Trophoblast cell (in vitro differentiated cells and primary cell): ENCODE measurements at regions not wholly inside any gene's neighbourhood (a gene's known extent, or its start where the extent isn't known, plus 50 kb on each side); places are given as distances from the start of the nearest gene placed in this dataset.

Source experiments
- DNase-seq, 2 donors: peaks; one replicate each; pipeline ENCODE4 v3.0.0-alpha.2; 2016
- H2AFZ ChIP-seq: 2 replicates; pipeline ENCODE4 v1.6.1; 2013; ENCODE audit warnings: low read length, moderate library complexity, mild to moderate bottlenecking; ENCODE audit not compliant: insufficient read depth, poor library complexity
- H2AK5ac ChIP-seq: 2 replicates; pipeline ENCODE4 v1.6.1; 2013; ENCODE audit warnings: mild to moderate bottlenecking, low read length
- H2BK120ac ChIP-seq: 2 replicates; pipeline ENCODE4 v1.6.1; 2013; ENCODE audit warnings: low read length, mild to moderate bottlenecking, moderate library complexity; ENCODE audit not compliant: insufficient read depth, poor library complexity
- H2BK12ac ChIP-seq: 2 replicates; pipeline ENCODE4 v1.6.1; 2013; ENCODE audit warnings: mild to moderate bottlenecking, low read length, moderate library complexity
- H2BK5ac ChIP-seq: 2 replicates; pipeline ENCODE4 v1.6.1; 2013; ENCODE audit warnings: low read length, low read depth, moderate library complexity, mild to moderate bottlenecking; ENCODE audit not compliant: poor library complexity
- H3K14ac ChIP-seq: 2 replicates; pipeline ENCODE4 v1.6.1; 2013; ENCODE audit warnings: mild to moderate bottlenecking, low read length
- H3K18ac ChIP-seq: 2 replicates; pipeline ENCODE4 v1.6.1; 2013; ENCODE audit warnings: mild to moderate bottlenecking, low read length
- H3K23ac ChIP-seq: 2 replicates; pipeline ENCODE4 v1.6.1; 2013; ENCODE audit warnings: low read length
- H3K27ac ChIP-seq: 2 replicates; pipeline ENCODE4 v1.5.1; 2013; ENCODE audit warnings: low read depth, mild to moderate bottlenecking, inconsistent platforms, low read length, moderate library complexity
- H3K27me3 ChIP-seq: 2 replicates; pipeline ENCODE4 v1.6.1; 2013; ENCODE audit warnings: inconsistent platforms, mild to moderate bottlenecking, low read length, moderate library complexity; ENCODE audit not compliant: insufficient read depth
- H3K36me3 ChIP-seq, 2 experiments: 1 replicate in 1 of 2; 2 replicates in 1 of 2; pipeline ENCODE4 v1.6.1; 2013; ENCODE audit warnings: low read length in 2 of 2, mild to moderate bottlenecking in 2 of 2, moderate library complexity in 1 of 2; ENCODE audit not compliant: insufficient read depth in 2 of 2, control insufficient read depth in 1 of 2
- H3K4ac ChIP-seq: 2 replicates; pipeline ENCODE4 v1.6.1; 2013; ENCODE audit warnings: low read depth, mild to moderate bottlenecking, low read length, moderate library complexity
- H3K4me1 ChIP-seq, 2 experiments: 1 replicate in 1 of 2; 2 replicates in 1 of 2; pipeline ENCODE4 v1.6.1; 2013; ENCODE audit warnings: low read length in 2 of 2, mild to moderate bottlenecking in 2 of 2, moderate library complexity in 1 of 2; ENCODE audit not compliant: insufficient read depth in 2 of 2, control insufficient read depth in 1 of 2
- H3K4me2 ChIP-seq: 2 replicates; pipeline ENCODE4 v1.6.1; 2013; ENCODE audit warnings: inconsistent platforms, mild to moderate bottlenecking, low read length, moderate library complexity
- H3K4me3 ChIP-seq: 2 replicates; pipeline ENCODE4 v1.5.1; 2013; ENCODE audit warnings: mild to moderate bottlenecking, low read depth, low read length, inconsistent platforms
- H3K79me1 ChIP-seq: one replicate; pipeline ENCODE4 v1.6.1; 2013; ENCODE audit warnings: low read length
- H3K79me2 ChIP-seq: 2 replicates; pipeline ENCODE4 v1.6.1; 2013; ENCODE audit warnings: low read length, mild to moderate bottlenecking; ENCODE audit not compliant: control insufficient read depth, insufficient read depth, poor library complexity
- H3K9ac ChIP-seq: 2 replicates; pipeline ENCODE4 v1.6.1; 2013; ENCODE audit warnings: mild to moderate bottlenecking, low read length
- H3K9me3 ChIP-seq: 2 replicates; pipeline ENCODE4 v1.6.1; 2013; ENCODE audit warnings: low read depth, mild to moderate bottlenecking, control low read depth, inconsistent platforms, low read length; ENCODE audit not compliant: insufficient read depth
- H4K12ac ChIP-seq: 2 replicates; pipeline ENCODE4 v1.6.1; 2013; ENCODE audit warnings: low read depth, mild to moderate bottlenecking, low read length, moderate library complexity
- H4K8ac ChIP-seq: 2 replicates; pipeline ENCODE4 v1.6.1; 2013; ENCODE audit warnings: low read depth, mild to moderate bottlenecking, low read length, moderate library complexity
- H4K91ac ChIP-seq: one replicate; pipeline ENCODE4 v1.6.1; 2013; ENCODE audit warnings: low read depth, mild to moderate bottlenecking, low read length, moderate library complexity
- WGBS: extraction: QIAGEN DNeasy Blood & Tissue Kit; methylation state at CpG from one replicate; pipeline ENCODE4 v1.1.7; 2013; ENCODE audit warnings: missing lambda C conversion rate; ENCODE audit not compliant: insufficient read length, insufficient coverage; ENCODE audit errors: extremely low coverage; 5-methylcytosine and 5-hydroxymethylcytosine counted together

DNA sequence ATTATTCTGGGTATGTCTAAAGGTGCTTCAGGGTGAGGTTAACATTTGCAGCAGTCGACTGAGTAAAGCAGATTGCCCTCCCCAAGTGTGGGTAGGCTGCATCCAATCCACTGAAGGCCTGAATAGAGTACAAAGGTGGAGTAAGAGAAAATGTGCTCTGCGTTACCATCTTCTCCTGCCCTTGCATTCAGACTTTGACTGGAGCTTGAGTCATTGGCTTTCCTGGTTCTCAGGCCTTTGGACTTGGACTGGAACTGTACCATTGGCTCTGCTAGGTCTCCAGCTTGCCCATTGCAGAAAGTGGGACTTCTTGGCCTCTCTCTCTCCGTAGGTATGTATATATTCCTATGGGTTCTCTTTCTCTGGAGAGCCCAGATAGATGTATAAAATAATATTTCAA is 120.9 kb upstream of the CNTLN start:
- no CpG with 5 or more reads among the region's 3 CpGs for WGBS
- H3K79me1 ChIP-seq, result no peaks in the 10 kb centered on the region

DNA sequence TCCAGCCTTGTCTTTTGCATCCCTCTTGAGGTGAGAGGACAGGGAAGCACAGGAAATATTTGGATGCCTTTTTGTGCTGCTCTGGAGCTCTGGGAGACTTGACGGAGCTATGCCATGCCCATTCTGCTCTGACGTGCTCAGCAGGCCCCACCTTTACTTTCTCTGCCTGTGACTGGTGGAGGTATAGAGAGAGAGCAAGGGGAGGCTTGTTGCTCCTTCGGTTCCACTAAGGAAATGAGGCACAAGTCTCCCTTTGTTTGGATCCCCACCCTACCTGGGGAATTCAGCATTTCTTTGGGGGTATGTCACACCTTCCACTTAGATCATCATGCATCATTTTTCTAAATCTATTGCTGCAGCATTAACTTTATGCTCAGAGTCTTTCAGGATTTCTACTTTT is 121.8 kb upstream of the CNTLN start:
- Histone ChIP-seq H3K4ac (no peak overlapping the region), H3K23ac (no peak overlapping the region), H3K36me3 (no peaks in the 10 kb centered on the region), H3K4me2 (no peak overlapping the region), H3K79me1 (no peaks in the 10 kb centered on the region), H2AFZ (no peak overlapping the region), H4K12ac (no peak overlapping the region), H3K27me3 (no peaks in the 10 kb centered on the region), H3K9me3 (no peaks in the 10 kb centered on the region), H3K9ac (no peak overlapping the region), H3K79me2 (no peaks in the 10 kb centered on the region), H3K4me1 (no peaks in the 10 kb centered on the region), H2BK12ac (no peak overlapping the region), H2BK120ac (no peak overlapping the region), H2BK5ac (no peak overlapping the region), H4K8ac (no peak overlapping the region), H3K27ac (no peak overlapping the region), H3K14ac (no peak overlapping the region), H3K18ac (no peak overlapping the region), H3K4me3 (no peak overlapping the region), H4K91ac (no peak overlapping the region), H2AK5ac (no peak overlapping the region)
- WGBS, result no CpG with 5 or more reads among the region's 3 CpGs
- DNase-seq, result no peak

More for the DNA sequence above, 120.9 kb upstream of the CNTLN start:
- Histone ChIP-seq H3K36me3 (no peaks in the 10 kb centered on the region), H4K8ac (no peak overlapping the region), H2BK5ac (no peak overlapping the region), H3K9me3 (no peaks in the 10 kb centered on the region), H3K4me3 (no peak overlapping the region), H3K27me3 (no peaks in the 10 kb centered on the region), H2BK120ac (no peak overlapping the region), H2AFZ (no peak overlapping the region), H3K23ac (no peak overlapping the region), H3K4me1 (no peaks in the 10 kb centered on the region), H3K14ac (no peak overlapping the region), H2AK5ac (no peak overlapping the region), H4K91ac (no peak overlapping the region), H3K4ac (no peak overlapping the region), H3K18ac (no peak overlapping the region), H3K9ac (no peak overlapping the region), H3K27ac (no peak overlapping the region), H2BK12ac (no peak overlapping the region), H3K79me2 (no peaks in the 10 kb centered on the region), H4K12ac (peak overlapping the region; percentile 30), H3K4me2 (no peak overlapping the region)
- DNase-seq, result no peak

DNA sequence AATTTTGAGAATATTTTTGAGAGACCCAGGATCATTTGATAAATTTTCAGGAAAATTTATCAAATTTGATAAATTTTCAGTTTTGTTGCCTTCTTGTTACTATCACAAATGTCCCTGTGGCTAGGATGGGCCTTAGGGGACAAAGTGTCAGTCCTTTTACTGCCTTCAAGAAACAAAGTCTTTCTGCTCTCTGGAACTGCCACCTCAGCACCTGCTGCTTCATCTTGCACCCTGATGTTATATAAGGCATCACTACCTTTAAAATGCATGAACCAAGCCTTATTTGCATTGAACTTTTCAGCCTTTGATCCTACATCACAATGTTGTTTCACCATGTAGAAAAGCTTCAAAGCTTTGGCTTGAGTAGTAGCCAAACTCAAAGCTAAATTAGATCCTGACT is 123.0 kb upstream of the CNTLN start:
- no peak overlapping the region for H2BK5ac ChIP-seq
- no peak overlapping the region for H4K12ac ChIP-seq
- H4K91ac ChIP-seq, result no peak overlapping the region
- no peak overlapping the region for H3K23ac ChIP-seq
- no peak overlapping the region for H3K27ac ChIP-seq
- no peak overlapping the region for H3K9ac ChIP-seq
- no peaks in the 10 kb centered on the region for H3K36me3 ChIP-seq
- no peak for DNase-seq
- H3K9me3 ChIP-seq, result no peaks in the 10 kb centered on the region
- no peak overlapping the region for H3K4ac ChIP-seq
- H2AFZ ChIP-seq, result no peak overlapping the region
- H2BK120ac ChIP-seq, result no peak overlapping the region
- no peak overlapping the region for H2BK12ac ChIP-seq
- no peak overlapping the region for H3K4me2 ChIP-seq
- H3K79me1 ChIP-seq, result no peaks in the 10 kb centered on the region
- H3K14ac ChIP-seq, result no peak overlapping the region
- no peak overlapping the region for H3K4me3 ChIP-seq
- H3K4me1 ChIP-seq, result no peaks in the 10 kb centered on the region
- H3K18ac ChIP-seq, result no peak overlapping the region
- H2AK5ac ChIP-seq, result no peak overlapping the region
- H3K27me3 ChIP-seq, result no peaks in the 10 kb centered on the region
- H3K79me2 ChIP-seq, result no peaks in the 10 kb centered on the region
- no peak overlapping the region for H4K8ac ChIP-seq

DNA sequence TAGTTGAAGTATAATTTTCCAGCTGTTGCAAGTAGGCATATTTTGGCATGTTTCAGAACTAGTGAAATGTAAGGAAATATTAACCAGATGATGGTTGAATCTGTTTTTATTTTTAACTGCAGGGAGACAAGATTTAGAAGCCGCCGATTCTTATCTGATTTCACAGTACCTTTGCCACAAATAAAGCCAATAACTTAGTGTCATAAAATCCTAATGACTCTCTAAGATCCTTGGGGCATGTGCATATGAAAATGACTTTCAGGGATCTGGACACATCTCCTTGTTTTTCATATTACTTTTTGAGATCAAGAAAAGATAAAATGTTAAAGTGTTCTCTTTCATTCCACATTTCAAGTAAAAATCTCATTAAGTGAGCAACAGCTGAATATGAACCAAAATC is 125.8 kb upstream of the CNTLN start:
- Histone ChIP-seq H2AFZ (no peak overlapping the region), H3K4me1 (no peaks in the 10 kb centered on the region), H3K18ac (no peak overlapping the region), H3K23ac (no peak overlapping the region), H4K91ac (no peak overlapping the region), H3K27me3 (no peaks in the 10 kb centered on the region), H2AK5ac (no peak overlapping the region), H3K4ac (no peak overlapping the region), H2BK5ac (no peak overlapping the region), H3K4me3 (no peak overlapping the region), H3K14ac (no peak overlapping the region), H3K4me2 (no peak overlapping the region), H3K9me3 (no peaks in the 10 kb centered on the region), H3K9ac (no peak overlapping the region), H4K12ac (no peak overlapping the region), H3K27ac (no peak overlapping the region), H3K79me2 (no peaks in the 10 kb centered on the region), H2BK120ac (no peak overlapping the region), H3K36me3 (no peaks in the 10 kb centered on the region), H2BK12ac (no peak overlapping the region), H3K79me1 (no peaks in the 10 kb centered on the region), H4K8ac (no peak overlapping the region)
- WGBS, result no CpG with 5 or more reads among the region's 2 CpGs
- no peak for DNase-seq
